Thyroid gland (tissue), 4 donors: ENCODE measurements at regions not wholly inside any gene's neighbourhood (a gene's known extent, or its start where the extent isn't known, plus 50 kb on each side); places are given as distances from the start of the nearest gene placed in this dataset.
A peak's percentile ranks its signal among the peaks of the same experiment; 100 is the strongest.

ENCODE experiments used
- DNase-seq, 2 donors: peaks; one replicate each; pipeline ENCODE4 v3.0.0-alpha.2; 2019
- H3K27ac ChIP-seq, 3 donors: fragments of 200-600 bp; sonication (generic); 1 replicate in 2 of 3; 2 replicates in 1 of 3; pipeline ENCODE4 v1.5.1; 2016 to 2019; ENCODE audit warnings: mild to moderate bottlenecking in 1 of 3, moderate library complexity in 1 of 3
- H3K27me3 ChIP-seq: fragments of 200-600 bp; sonication (generic); one replicate; pipeline ENCODE4 v1.5.1; 2019
- H3K36me3 ChIP-seq, 2 donors: fragments of 200-600 bp; sonication (generic); one replicate each; pipeline ENCODE4 v1.5.1; 2016 to 2019
- H3K4me1 ChIP-seq, 2 donors: fragments of 200-600 bp; sonication (generic); one replicate each; pipeline ENCODE4 v1.5.1; 2017 to 2019
- H3K4me3 ChIP-seq, 3 donors: fragments of 200-600 bp; sonication (generic); replicated peaks in 1 of 3; 1 replicate in 2 of 3; 2 replicates in 1 of 3; pipeline ENCODE4 v1.5.1; 2016; ENCODE audit warnings: mild to moderate bottlenecking in 1 of 3
- H3K9me3 ChIP-seq: fragments of 200-600 bp; sonication (generic); one replicate; pipeline ENCODE4 v1.5.1; 2017
- CTCF ChIP-seq, 6 experiments: fragments of 200-600 bp in 3 of 6; fragments of 450-650 bp in 3 of 6; sonication (generic) in 3 of 6; IDR thresholded peaks; one replicate each; pipeline ENCODE4 v1.5.1; 2016 to 2019; ENCODE audit warnings: antibody characterized with exemption in 6 of 6, mild to moderate bottlenecking in 2 of 6, inconsistent platforms in 1 of 6, moderate library complexity in 1 of 6
- POLR2A ChIP-seq, 2 donors: fragments of 450-650 bp; IDR thresholded peaks; one replicate each; pipeline ENCODE4 v1.6.1; 2017; ENCODE audit warnings: antibody characterized with exemption in 2 of 2, mild to moderate bottlenecking in 2 of 2, moderate library complexity in 1 of 2
- WGBS, 2 donors: methylation state at CpG; one replicate each; pipeline ENCODE4 v1.1.5; 2017; 5-methylcytosine and 5-hydroxymethylcytosine counted together
- intact Hi-C: fragments of 100-400 bp; cut with DNase I; formaldehyde crosslinking; loops from one replicate; pipeline ENCODE4 v1.15.1; 2023

DNA sequence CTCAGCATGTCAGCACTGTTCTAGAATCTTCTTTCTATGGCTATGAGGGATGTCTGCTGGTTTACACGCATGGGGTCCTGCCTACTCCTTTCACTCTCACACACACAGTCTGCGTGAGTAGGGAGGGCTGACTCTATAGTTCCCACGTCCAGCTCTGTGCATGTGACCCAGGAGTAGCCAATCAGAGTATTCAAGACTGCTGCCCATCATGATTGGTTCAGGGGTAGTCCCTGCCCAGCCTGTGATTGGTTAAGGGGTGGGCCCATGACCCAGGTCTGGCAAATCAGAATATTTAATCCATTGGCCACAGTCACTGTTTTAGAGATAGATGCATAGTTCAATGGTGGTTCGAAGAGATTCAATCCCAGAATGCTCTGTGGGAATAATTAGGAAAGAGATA is 151.3 kb upstream of the IRX3 start:
- H3K4me1 ChIP-seq = peaks cover 19 to 32% of the 10 kb centered on the region in 2 donors
- H3K27me3 ChIP-seq = no peaks in the 10 kb centered on the region
- H3K4me3 ChIP-seq = no peak overlapping the region
- no peak for TF ChIP-seq POLR2A (IDR thresholded peaks at IDR 0.05)
- TF ChIP-seq CTCF (IDR thresholded peaks at IDR 0.05) = no peak
- H3K36me3 ChIP-seq = no peaks in the 10 kb centered on the region
- intact Hi-C loops = loop anchor here (10.0 kb wide), 1 partner anchor 93 kb away; no protein-coding TSS in a partner anchor
- H3K9me3 ChIP-seq = no peaks in the 10 kb centered on the region
- H3K27ac ChIP-seq = no peak overlapping the region
- no peak for DNase-seq
- 86 to 92% methylated on average over 4 of the region's 4 CpGs for WGBS, 2 donors

- 83 to 92% methylated on average over 11 of the region's 11 CpGs for WGBS, 2 donors
- TF ChIP-seq POLR2A (IDR thresholded peaks at IDR 0.05) (no peak), CTCF (IDR thresholded peaks at IDR 0.05) (no peak)
- H3K27me3 ChIP-seq = no peaks in the 10 kb centered on the region
Measured at GRCh38 chr16:54437401-54437800, 150.8 kb upstream of the IRX3 start.

DNA sequence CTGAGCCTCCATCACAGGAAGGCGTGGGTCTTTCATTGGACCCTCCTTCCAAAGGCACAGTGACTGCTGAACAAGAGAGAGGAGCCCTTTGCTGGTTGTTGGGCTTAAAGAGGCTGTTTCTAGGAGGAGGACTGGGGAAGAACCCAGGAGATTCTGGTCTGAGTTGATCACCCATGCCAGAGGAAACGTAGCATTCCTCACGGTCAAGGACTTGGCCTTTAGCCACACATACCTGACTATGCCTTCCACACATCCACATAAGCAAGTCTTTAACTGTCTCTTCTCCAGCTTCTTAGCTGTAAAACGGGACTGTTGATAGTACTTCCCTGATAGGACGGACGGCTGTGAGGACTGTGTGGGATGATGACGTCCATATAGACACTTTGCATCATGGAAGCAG is 149.8 kb upstream of the IRX3 start:
- peak overlapping the region; percentile 26 to 70 (median 61) for H3K27ac ChIP-seq
- no peak overlapping the region for H3K4me3 ChIP-seq
- peak; percentile 85 to 86 for DNase-seq
- H3K9me3 ChIP-seq = no peaks in the 10 kb centered on the region
- TF ChIP-seq POLR2A (IDR thresholded peaks at IDR 0.05) (no peak), CTCF (IDR thresholded peaks at IDR 0.05) (no peak)
- intact Hi-C loops = loop anchor here (10.0 kb wide), 1 partner anchor 92 kb away; no protein-coding TSS in a partner anchor
- no peaks in the 10 kb centered on the region for H3K36me3 ChIP-seq
- no peaks in the 10 kb centered on the region for H3K27me3 ChIP-seq
- WGBS, 2 donors = 46% methylated on average over 7 of the region's 7 CpGs
- peaks cover 28 to 39% of the 10 kb centered on the region in 2 donors for H3K4me1 ChIP-seq

More at GRCh38 chr16:54437401-54437800, 150.8 kb upstream of the IRX3 start:
- H3K36me3 ChIP-seq = no peaks in the 10 kb centered on the region
- peaks cover 22 to 36% of the 10 kb centered on the region in 2 donors for H3K4me1 ChIP-seq
- no peak overlapping the region for H3K4me3 ChIP-seq
- H3K9me3 ChIP-seq = no peaks in the 10 kb centered on the region
- intact Hi-C loops = loop anchor here (10.0 kb wide), 1 partner anchor 93 kb away; no protein-coding TSS in a partner anchor
- H3K27ac ChIP-seq = no peak overlapping the region
- DNase-seq = no peak

- DNase-seq = no peak
Measured at GRCh38 chr16:54434859-54435258, 148.3 kb upstream of the IRX3 start.

More at GRCh38 chr16:54434859-54435258, 148.3 kb upstream of the IRX3 start:
- WGBS, 2 donors = 97 to 100% methylated on average over 1 of the region's 1 CpG
- H3K27me3 ChIP-seq = no peaks in the 10 kb centered on the region
- H3K9me3 ChIP-seq = no peaks in the 10 kb centered on the region
- H3K4me1 ChIP-seq = peaks cover 41 to 52% of the 10 kb centered on the region in 2 donors
- intact Hi-C loops = loop anchor here (10.0 kb wide), 1 partner anchor 90 kb away; no protein-coding TSS in a partner anchor
- TF ChIP-seq POLR2A (IDR thresholded peaks at IDR 0.05) (no peak), CTCF (IDR thresholded peaks at IDR 0.05) (no peak)
- no peak overlapping the region for H3K4me3 ChIP-seq
- no peaks in the 10 kb centered on the region for H3K36me3 ChIP-seq
- H3K27ac ChIP-seq = no peak overlapping the region
